ENCODE measurements at regions not wholly inside any gene's neighbourhood (a gene's known extent, or its start where the extent isn't known, plus 50 kb on each side); places are given as distances from the start of the nearest gene placed in this dataset.

DNA sequence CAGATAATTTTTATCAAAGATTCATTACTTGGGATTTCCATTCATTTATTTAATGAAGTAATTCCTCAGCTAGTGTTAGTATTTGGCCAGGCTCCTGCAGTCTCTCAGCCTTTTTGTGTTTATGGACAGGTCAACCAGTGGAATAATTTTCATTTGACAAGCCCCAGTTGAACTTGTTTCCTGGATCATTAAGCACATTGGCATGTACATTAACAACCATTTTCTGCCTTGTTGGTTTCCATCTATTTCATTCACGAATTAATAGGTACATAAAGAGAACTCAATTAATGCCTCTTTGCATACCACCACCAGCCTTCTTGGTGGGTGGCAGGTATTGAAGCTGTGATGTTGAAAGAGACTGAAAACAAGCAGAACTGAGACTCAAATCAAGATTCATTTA, 745.2 kb downstream of the KCNA4 start:
- no peak for DNase-seq
- H3K27ac ChIP-seq (ENCODE audit: low read depth in 2 of 2, low read length in 1 of 2) = no peak overlapping the region
- H3F3A ChIP-seq (replicated peaks; ENCODE audit: insufficient read depth) = no peaks in the 10 kb centered on the region
- no peaks in the 10 kb centered on the region for H3K9me2 ChIP-seq
- H3K36me3 ChIP-seq (replicated peaks in 1 of 2; ENCODE audit: control insufficient read depth in 1 of 2, insufficient read depth in 2 of 2, low read length in 1 of 2) = no peaks in the 10 kb centered on the region
- no peaks in the 10 kb centered on the region for H3K27me3 ChIP-seq (ENCODE audit: insufficient read depth)
- H3K4me1 ChIP-seq (ENCODE audit: control insufficient read depth in 1 of 2, insufficient read depth in 2 of 2, low read depth in 1 of 2, low read length in 1 of 2) = peaks cover 0 to 7% of the 10 kb centered on the region in 2 experiments; a peak in 1 of 4 replicates
- no peak overlapping the region for H3K4me2 ChIP-seq
- no peaks in the 10 kb centered on the region for H3K9me3 ChIP-seq
- H3K4me3 ChIP-seq (ENCODE audit: low read depth in 2 of 2, low read length in 1 of 2) = no peak overlapping the region
- H2AFZ ChIP-seq (ENCODE audit: low read depth) = peak overlapping the region; percentile 80; the same call in 1 of the 2 replicates
- H3K9ac ChIP-seq = no peak overlapping the region
- H4K20me1 ChIP-seq (ENCODE audit: insufficient read depth) = no peaks in the 10 kb centered on the region
- no peak for TF ChIP-seq CTCF (IDR thresholded peaks at IDR 0.05)
- no peak for TF ChIP-seq YY1 (IDR thresholded peaks at IDR 0.05; ENCODE audit: low read depth)
- no peak for TF ChIP-seq RFX5 (IDR thresholded peaks at IDR 0.05; ENCODE audit: low read length)
- CTCF ChIA-PET = no interaction called here
- no peaks in the 10 kb centered on the region for H3K79me2 ChIP-seq (ENCODE audit: insufficient read depth)
- 6% methylated on average over 1 of the region's 1 CpG for WGBS (ENCODE audit: low lambda C conversion rate)
- POLR2A ChIA-PET = no interaction called here

- Histone ChIP-seq H3K27ac (ENCODE audit: low read depth in 2 of 2, low read length in 1 of 2) (no peak overlapping the region), H3F3A (replicated peaks; ENCODE audit: insufficient read depth) (no peaks in the 10 kb centered on the region), H3K9me2 (no peaks in the 10 kb centered on the region), H3K4me1 (ENCODE audit: control insufficient read depth in 1 of 2, insufficient read depth in 2 of 2, low read depth in 1 of 2, low read length in 1 of 2) (peaks cover 0 to 10% of the 10 kb centered on the region in 2 experiments; a peak in 1 of 4 replicates), H3K36me3 (replicated peaks in 1 of 2; ENCODE audit: control insufficient read depth in 1 of 2, insufficient read depth in 2 of 2, low read length in 1 of 2) (no peaks in the 10 kb centered on the region), H4K20me1 (ENCODE audit: insufficient read depth) (no peaks in the 10 kb centered on the region), H3K9ac (no peak overlapping the region), H3K4me2 (no peak overlapping the region), H3K79me2 (ENCODE audit: insufficient read depth) (no peaks in the 10 kb centered on the region), H3K9me3 (no peaks in the 10 kb centered on the region), H2AFZ (ENCODE audit: low read depth) (0 out of 2 replicates have a peak overlapping the region, but pooled peaks have one; percentile 11), H3K4me3 (ENCODE audit: low read depth in 2 of 2, low read length in 1 of 2) (no peak overlapping the region), H3K27me3 (ENCODE audit: insufficient read depth) (no peaks in the 10 kb centered on the region)
- no peak for TF ChIP-seq PBX3 (IDR thresholded peaks at IDR 0.05)
- no peak for TF ChIP-seq SMC3 (IDR thresholded peaks at IDR 0.05; ENCODE audit: low read depth, low read length)
- no peak for TF ChIP-seq CTCF (IDR thresholded peaks at IDR 0.05)
- no peak for TF ChIP-seq GABPA (IDR thresholded peaks at IDR 0.05; ENCODE audit: low read depth)
- TF ChIP-seq USF1 (IDR thresholded peaks at IDR 0.05; ENCODE audit: borderline replicate concordance, low read depth) = no peak
- TF ChIP-seq MEF2A (IDR thresholded peaks at IDR 0.05; ENCODE audit: borderline replicate concordance, low read depth) = no peak
- no peak for TF ChIP-seq FOXM1 (IDR thresholded peaks at IDR 0.05; ENCODE audit: low read depth)
- TF ChIP-seq RCOR1 (IDR thresholded peaks at IDR 0.05; ENCODE audit: low read length) = no peak
- no peak for TF ChIP-seq GATA2 (CRISPR knock-in tag; IDR thresholded peaks at IDR 0.05)
- no peak for TF ChIP-seq TAF1 (IDR thresholded peaks at IDR 0.05; ENCODE audit: borderline replicate concordance, low read depth, low read length)
- TF ChIP-seq TCF12 (IDR thresholded peaks at IDR 0.05) = no peak
- TF ChIP-seq NFIC (IDR thresholded peaks at IDR 0.05; ENCODE audit: borderline replicate concordance) = no peak
- no peak for TF ChIP-seq NRF1 (IDR thresholded peaks at IDR 0.05; ENCODE audit: low read depth, low read length)
- TF ChIP-seq EP300 (IDR thresholded peaks at IDR 0.05; ENCODE audit: borderline replicate concordance in 1 of 2, low read depth in 1 of 2, low read length in 1 of 2) = no peak
- TF ChIP-seq, protein P1, sequence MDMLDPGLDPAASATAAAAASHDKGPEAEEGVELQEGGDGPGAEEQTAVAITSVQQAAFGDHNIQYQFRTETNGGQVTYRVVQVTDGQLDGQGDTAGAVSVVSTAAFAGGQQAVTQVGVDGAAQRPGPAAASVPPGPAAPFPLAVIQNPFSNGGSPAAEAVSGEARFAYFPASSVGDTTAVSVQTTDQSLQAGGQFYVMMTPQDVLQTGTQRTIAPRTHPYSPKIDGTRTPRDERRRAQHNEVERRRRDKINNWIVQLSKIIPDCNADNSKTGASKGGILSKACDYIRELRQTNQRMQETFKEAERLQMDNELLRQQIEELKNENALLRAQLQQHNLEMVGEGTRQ (IDR thresholded peaks at IDR 0.05; ENCODE audit: borderline replicate concordance, low read depth, low read length) = no peak
- TF ChIP-seq FOXJ3 (CRISPR knock-in tag; IDR thresholded peaks at IDR 0.05) = no peak
- TF ChIP-seq POLR2AphosphoS5 (IDR thresholded peaks at IDR 0.05; ENCODE audit: low read depth, low read length) = no peak
- ChIA-PET POLR2A (no interaction called here), CTCF (no interaction called here)
- WGBS (ENCODE audit: low lambda C conversion rate) = 84% methylated on average over 2 of the region's 2 CpGs
- no peak for DNase-seq
Observed at GRCh38 chr11:29268733-29269132, 748.1 kb downstream of the KCNA4 start.
